Kidney (tissue), 13 donors: ENCODE measurements at regions not wholly inside any gene's neighbourhood (a gene's known extent, or its start where the extent isn't known, plus 50 kb on each side); places are given as distances from the start of the nearest gene placed in this dataset.

Experiments
- DNase-seq, 5 donors: peaks; one replicate each; pipeline ENCODE4 v3.0.0-alpha.2; 2013 to 2020
- FAIRE-seq: peaks from 2 replicates; lab custom pipeline; 2012; peaks lifted over from hg19 to GRCh38; lab: Jason Lieb, UNC
- H3K27ac ChIP-seq, 2 donors: one replicate each; pipeline ENCODE4 v1.7.0; 2013; ENCODE audit warnings: low read depth in 2 of 2, low read length in 2 of 2, inconsistent platforms in 1 of 2
- H3K27me3 ChIP-seq: one replicate; pipeline ENCODE4 v1.7.1; 2013; ENCODE audit warnings: low read length, inconsistent platforms; ENCODE audit not compliant: control insufficient read depth, insufficient read depth
- H3K36me3 ChIP-seq, 3 donors: one replicate each; pipeline versions ENCODE4 v1.7.0 to v1.7.1; 2013; ENCODE audit warnings: low read length in 3 of 3, control low read depth in 1 of 3, inconsistent platforms in 1 of 3; ENCODE audit not compliant: insufficient read depth in 3 of 3, control insufficient read depth in 2 of 3
- H3K4me1 ChIP-seq, 3 donors: one replicate each; pipeline versions ENCODE4 v1.7.0 to v1.7.1; 2013; ENCODE audit warnings: low read length in 3 of 3, inconsistent platforms in 1 of 3, low read depth in 1 of 3; ENCODE audit not compliant: control insufficient read depth in 2 of 3, insufficient read depth in 2 of 3
- H3K4me3 ChIP-seq, 3 donors: one replicate each; pipeline versions ENCODE4 v1.7.0 to v1.8.1; 2013; ENCODE audit warnings: low read length in 3 of 3, control low read depth in 1 of 3, inconsistent platforms in 1 of 3
- H3K9ac ChIP-seq, 3 donors: one replicate each; pipeline versions ENCODE4 v1.7.0 to v1.7.1; 2013; ENCODE audit warnings: low read length in 3 of 3, control low read depth in 1 of 3, inconsistent platforms in 1 of 3
- H3K9me3 ChIP-seq, 3 donors: one replicate each; pipeline versions ENCODE4 v1.7.0 to v1.7.1; 2013; ENCODE audit warnings: low read length in 3 of 3, control low read depth in 1 of 3, inconsistent platforms in 1 of 3; ENCODE audit not compliant: control insufficient read depth in 2 of 3, insufficient read depth in 1 of 3
- CTCF ChIP-seq: IDR thresholded peaks from 3 replicates; pipeline ENCODE4 v1.5.1; 2012; ENCODE audit warnings: mild to moderate bottlenecking, moderate library complexity, borderline replicate concordance; ENCODE audit not compliant: insufficient read depth; ENCODE audit errors: extremely low read depth
- intact Hi-C: fragments of 100-400 bp; cut with DNase I; formaldehyde crosslinking; loops from one replicate; pipeline ENCODE4 v1.11.1; 2022
- donor health status: control.
- donor health status: control.
- donor health status: control.
- donor health status: control.
- donor health status: control.
- donor health status: DM: yes; HTN: yes; CAD: no.
- donor health status: Normal renal cell carcinoma (clear cell type).

DNA sequence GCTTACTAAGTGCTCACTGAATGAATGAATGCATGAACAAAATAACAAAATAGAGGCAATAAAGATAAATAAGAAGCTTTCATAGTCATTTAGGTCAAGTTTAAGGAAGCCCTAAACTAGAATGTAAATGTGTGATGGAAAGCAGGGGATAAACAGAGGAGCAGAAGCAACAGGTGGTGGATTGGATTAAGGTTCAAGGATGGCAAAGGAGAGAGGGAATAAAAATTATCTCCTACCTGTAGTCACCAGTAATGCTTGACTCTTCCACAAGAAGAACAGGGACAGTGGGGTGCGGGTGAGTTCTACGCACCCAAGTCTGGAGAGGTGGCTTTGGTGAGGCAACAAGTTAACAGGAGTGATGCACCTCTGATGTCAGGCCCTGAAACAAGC is 212.4 kb downstream of the ZIC5 start:
- no peaks in the 10 kb centered on the region for H3K36me3 ChIP-seq
- H3K4me3 ChIP-seq, result no peak overlapping the region
- DNase-seq, result no peak
- FAIRE-seq, result no peak
- no peak overlapping the region for H3K9ac ChIP-seq
- no peak overlapping the region for H3K27ac ChIP-seq
- intact Hi-C loops, result no loop called here
- peaks cover 0 to 2% (median 0%) of the 10 kb centered on the region in 3 donors for H3K4me1 ChIP-seq
- TF ChIP-seq CTCF, result no peak
- H3K9me3 ChIP-seq, result peaks cover 0 to 12% (median under 1%) of the 10 kb centered on the region in 3 donors
- H3K27me3 ChIP-seq, result no peaks in the 10 kb centered on the region

DNA sequence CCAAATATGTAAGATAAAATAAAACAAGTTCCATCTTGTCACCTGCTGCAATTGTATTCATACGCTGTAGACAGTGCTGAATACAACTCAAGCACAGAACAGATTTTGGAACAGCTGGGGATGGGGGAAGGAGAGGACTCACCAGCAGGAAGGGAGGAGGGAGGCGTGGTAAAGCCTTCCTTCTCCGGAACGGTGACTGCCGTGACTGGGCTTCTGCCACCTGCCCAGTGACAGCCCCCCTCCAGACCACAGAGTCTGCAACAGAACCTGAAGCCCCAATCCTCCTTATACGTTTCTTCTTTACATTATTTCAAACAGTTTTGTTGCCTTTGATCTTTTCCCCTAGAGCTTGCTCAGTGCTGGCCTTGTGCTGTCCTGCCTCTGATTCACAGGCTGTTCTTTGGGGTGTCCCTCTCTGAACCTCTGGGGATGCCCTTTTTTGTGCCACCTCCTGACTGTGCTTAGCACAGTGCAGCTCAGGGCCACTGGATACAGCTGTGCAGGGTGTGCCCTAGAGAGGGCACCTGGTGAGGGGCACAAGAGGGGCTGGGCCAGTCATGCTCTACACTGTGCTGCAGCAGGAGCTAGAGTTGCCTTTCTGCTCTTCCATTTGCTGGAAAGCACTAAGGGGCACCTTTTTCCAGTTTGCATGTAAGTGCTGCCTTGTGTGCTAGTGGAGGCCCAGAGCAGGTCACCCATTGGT is 213.0 kb downstream of the ZIC5 start:
- DNase-seq, result no peak
- TF ChIP-seq CTCF, result no peak
- H3K27ac ChIP-seq, result no peak overlapping the region
- intact Hi-C loops, result no loop called here
- FAIRE-seq, result no peak
- H3K9me3 ChIP-seq, result peaks cover 0 to 12% (median 0%) of the 10 kb centered on the region in 3 donors
- H3K9ac ChIP-seq, result no peak overlapping the region
- H3K36me3 ChIP-seq, result no peaks in the 10 kb centered on the region
- peaks cover 0 to 2% (median 0%) of the 10 kb centered on the region in 3 donors for H3K4me1 ChIP-seq
- H3K4me3 ChIP-seq, result no peak overlapping the region
- no peaks in the 10 kb centered on the region for H3K27me3 ChIP-seq

- Histone ChIP-seq H3K27me3 (no peaks in the 10 kb centered on the region), H3K27ac (no peak overlapping the region), H3K9ac (no peak overlapping the region), H3K36me3 (no peaks in the 10 kb centered on the region), H3K9me3 (peaks cover 0 to 12% (median 0%) of the 10 kb centered on the region in 3 donors), H3K4me1 (peaks cover 0 to 2% (median 0%) of the 10 kb centered on the region in 3 donors), H3K4me3 (no peak overlapping the region)
- DNase-seq, result no peak
- intact Hi-C loops, result no loop called here
- no peak for TF ChIP-seq CTCF
- no peak for FAIRE-seq
Observed at GRCh38 chr13:99757756-99758459, 213.7 kb downstream of the ZIC5 start.
